ENCODE measurements at regions not wholly inside any gene's neighbourhood (a gene's known extent, or its start where the extent isn't known, plus 50 kb on each side); places are given as distances from the start of the nearest gene placed in this dataset.

DNA sequence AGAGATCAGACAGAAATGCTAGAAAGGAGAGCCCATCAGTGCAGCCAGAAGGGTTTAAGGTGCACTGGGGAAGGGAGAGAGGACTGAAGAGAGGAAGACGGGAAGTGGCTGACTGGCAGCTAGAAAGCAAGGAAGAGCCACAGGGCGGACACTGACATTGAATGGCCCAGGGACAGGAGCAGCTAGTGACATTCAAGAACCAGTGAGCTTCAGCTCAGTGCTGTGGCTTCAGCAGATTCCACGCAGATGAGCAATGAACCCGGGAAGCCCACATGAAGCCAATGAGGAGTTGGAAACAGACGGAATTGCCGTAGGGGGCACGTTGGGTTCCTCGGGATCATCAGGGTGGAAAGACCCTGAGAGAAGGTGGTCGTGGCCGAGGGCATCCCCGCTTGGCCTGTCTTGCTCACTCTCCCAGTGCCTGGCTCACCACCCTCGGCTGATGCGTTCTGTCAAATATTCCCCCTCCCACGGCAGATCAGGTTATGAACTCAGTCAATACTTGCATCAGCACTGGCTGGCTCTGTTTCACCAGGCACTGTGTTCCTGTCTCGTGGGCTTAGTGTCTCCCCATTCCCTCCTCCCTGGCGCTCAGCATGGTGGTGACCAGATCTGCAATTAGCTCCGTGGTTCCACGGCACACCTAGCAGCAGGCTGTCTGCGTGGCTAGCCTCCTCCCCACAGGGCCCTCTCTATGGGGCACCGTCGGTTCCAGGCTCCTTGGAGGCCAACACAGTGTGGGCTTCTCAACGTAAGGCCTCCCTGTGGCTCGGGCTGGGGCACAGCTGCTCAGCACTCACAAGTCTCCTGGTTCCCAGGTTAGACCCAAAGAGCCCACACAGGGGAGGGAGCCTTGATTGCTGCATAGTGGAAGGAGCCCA, 145.5 kb downstream of the TRIM29 start:
- Histone ChIP-seq H3K4me3 (ENCODE audit: low read depth, low read length) (no peak overlapping the region), H3K9me3 (no peaks in the 10 kb centered on the region), H3K36me3 (ENCODE audit: control insufficient read depth, insufficient read depth, low read length) (no peaks in the 10 kb centered on the region), H3K27me3 (replicated peaks; ENCODE audit: control insufficient read depth, insufficient read depth, low read length) (no peaks in the 10 kb centered on the region), H3K4me1 (0 out of 2 replicates have a peak, but pooled peaks cover 8% of the 10 kb centered on the region)
- ChIA-PET POLR2A (no interaction called here), CTCF (interaction anchor here (1.1 to 1.6 kb wide), 4 partner anchors 13 to 271 kb away, joined by 3 to 8 read pairs (median 4); no protein-coding TSS in a partner anchor)
- Mint-ChIP-seq H3K36me3 (ENCODE audit: insufficient read depth, unreplicated experiment) (no peaks in the 10 kb centered on the region), H3K27ac (ENCODE audit: unreplicated experiment) (no peak overlapping the region), H3K27me3 (ENCODE audit: insufficient read depth, unreplicated experiment) (no peaks in the 10 kb centered on the region), H3K9me3 (ENCODE audit: unreplicated experiment) (no peaks in the 10 kb centered on the region), H3K4me3 (ENCODE audit: unreplicated experiment) (no peak overlapping the region), H3K4me1 (ENCODE audit: low read depth, unreplicated experiment) (no peaks in the 10 kb centered on the region)
- TF ChIP-seq, protein P1, sequence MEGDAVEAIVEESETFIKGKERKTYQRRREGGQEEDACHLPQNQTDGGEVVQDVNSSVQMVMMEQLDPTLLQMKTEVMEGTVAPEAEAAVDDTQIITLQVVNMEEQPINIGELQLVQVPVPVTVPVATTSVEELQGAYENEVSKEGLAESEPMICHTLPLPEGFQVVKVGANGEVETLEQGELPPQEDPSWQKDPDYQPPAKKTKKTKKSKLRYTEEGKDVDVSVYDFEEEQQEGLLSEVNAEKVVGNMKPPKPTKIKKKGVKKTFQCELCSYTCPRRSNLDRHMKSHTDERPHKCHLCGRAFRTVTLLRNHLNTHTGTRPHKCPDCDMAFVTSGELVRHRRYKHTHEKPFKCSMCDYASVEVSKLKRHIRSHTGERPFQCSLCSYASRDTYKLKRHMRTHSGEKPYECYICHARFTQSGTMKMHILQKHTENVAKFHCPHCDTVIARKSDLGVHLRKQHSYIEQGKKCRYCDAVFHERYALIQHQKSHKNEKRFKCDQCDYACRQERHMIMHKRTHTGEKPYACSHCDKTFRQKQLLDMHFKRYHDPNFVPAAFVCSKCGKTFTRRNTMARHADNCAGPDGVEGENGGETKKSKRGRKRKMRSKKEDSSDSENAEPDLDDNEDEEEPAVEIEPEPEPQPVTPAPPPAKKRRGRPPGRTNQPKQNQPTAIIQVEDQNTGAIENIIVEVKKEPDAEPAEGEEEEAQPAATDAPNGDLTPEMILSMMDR (IDR thresholded peaks at IDR 0.05; ENCODE audit: insufficient read depth in 1 of 2, low read depth in 1 of 2, low read length in 1 of 2, severe bottlenecking in 1 of 2, unreplicated experiment in 1 of 2) = no peak
- DNase-seq = no peak
- intact Hi-C loops (cut with micrococcal nuclease; ENCODE audit: unreplicated experiment) = loop anchor here (1.0 to 10.0 kb wide), 5 partner anchors 128 to 326 kb away; no protein-coding TSS in a partner anchor
- BruUV-seq (replicated peaks) = no TSS peak

GRCh38 chr11:119991669-119992068, 146.2 kb downstream of the TRIM29 start:
- intact Hi-C loops (cut with micrococcal nuclease; ENCODE audit: unreplicated experiment) = loop anchor here (10.0 kb wide), 2 partner anchors 207 to 257 kb away; no protein-coding TSS in a partner anchor
- no peaks in the 10 kb centered on the region for H3K9me3 Mint-ChIP-seq (ENCODE audit: unreplicated experiment)
- Histone ChIP-seq H3K9me3 (no peaks in the 10 kb centered on the region), H3K27me3 (replicated peaks; ENCODE audit: control insufficient read depth, insufficient read depth, low read length) (no peaks in the 10 kb centered on the region), H3K36me3 (ENCODE audit: control insufficient read depth, insufficient read depth, low read length) (no peaks in the 10 kb centered on the region), H3K4me3 (ENCODE audit: low read depth, low read length) (no peak overlapping the region), H3K4me1 (0 out of 2 replicates have a peak, but pooled peaks cover 8% of the 10 kb centered on the region)
- ChIA-PET POLR2A (no interaction called here), CTCF (interaction anchor here (1.2 to 1.3 kb wide), 2 partner anchors 13 to 85 kb away, joined by 3 to 5 read pairs; no protein-coding TSS in a partner anchor)
- H3K36me3 Mint-ChIP-seq (ENCODE audit: insufficient read depth, unreplicated experiment) = no peaks in the 10 kb centered on the region
- H3K27me3 Mint-ChIP-seq (ENCODE audit: insufficient read depth, unreplicated experiment) = no peaks in the 10 kb centered on the region
- no peaks in the 10 kb centered on the region for H3K4me1 Mint-ChIP-seq (ENCODE audit: low read depth, unreplicated experiment)
- H3K27ac Mint-ChIP-seq (ENCODE audit: unreplicated experiment) = no peak overlapping the region
- H3K4me3 Mint-ChIP-seq (ENCODE audit: unreplicated experiment) = no peak overlapping the region
- TF ChIP-seq, protein P1 (IDR thresholded peaks at IDR 0.05; ENCODE audit: insufficient read depth in 1 of 2, low read depth in 1 of 2, low read length in 1 of 2, severe bottlenecking in 1 of 2, unreplicated experiment in 1 of 2) = no peak
- DNase-seq = no peak
- no TSS peak for BruUV-seq (replicated peaks)

DNA sequence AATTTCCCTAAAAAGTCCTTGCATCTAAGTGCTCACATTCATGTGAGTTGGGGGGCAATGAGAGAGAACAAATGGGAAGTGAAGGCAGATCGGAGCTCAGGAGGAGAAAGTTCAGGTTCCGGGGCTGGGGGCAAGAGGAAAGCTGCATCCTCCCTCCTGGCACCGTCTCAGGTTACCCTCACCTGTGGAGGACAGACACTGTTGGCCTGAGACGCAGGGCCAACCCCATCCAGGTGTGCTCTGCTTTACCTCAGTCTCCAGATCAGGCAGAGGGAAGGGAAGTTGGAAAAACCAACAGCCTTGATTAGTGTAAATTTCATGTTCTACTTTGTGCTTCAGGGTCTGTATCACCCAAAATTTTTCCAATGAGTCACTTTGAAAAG, 146.9 kb downstream of the TRIM29 start:
- POLR2A ChIA-PET = no interaction called here
- Mint-ChIP-seq H3K4me1 (ENCODE audit: low read depth, unreplicated experiment) (no peaks in the 10 kb centered on the region), H3K36me3 (ENCODE audit: insufficient read depth, unreplicated experiment) (no peaks in the 10 kb centered on the region), H3K27me3 (ENCODE audit: insufficient read depth, unreplicated experiment) (no peaks in the 10 kb centered on the region), H3K9me3 (ENCODE audit: unreplicated experiment) (no peaks in the 10 kb centered on the region), H3K4me3 (ENCODE audit: unreplicated experiment) (no peak overlapping the region), H3K27ac (ENCODE audit: unreplicated experiment) (no peak overlapping the region)
- TF ChIP-seq, protein P1 (IDR thresholded peaks at IDR 0.05; ENCODE audit: insufficient read depth in 1 of 2, low read depth in 1 of 2, low read length in 1 of 2, severe bottlenecking in 1 of 2, unreplicated experiment in 1 of 2) = no peak
- intact Hi-C loops (cut with micrococcal nuclease; ENCODE audit: unreplicated experiment) = loop anchor here (10.0 kb wide), 2 partner anchors 206 to 256 kb away; no protein-coding TSS in a partner anchor
- H3K9me3 ChIP-seq = no peaks in the 10 kb centered on the region
- H3K4me3 ChIP-seq (ENCODE audit: low read depth, low read length) = no peak overlapping the region
- CTCF ChIA-PET = interaction anchor here (1.2 kb wide), 1 partner anchor 12 kb away, joined by 3 read pairs; no protein-coding TSS in a partner anchor
- H3K27me3 ChIP-seq (replicated peaks; ENCODE audit: control insufficient read depth, insufficient read depth, low read length) = no peaks in the 10 kb centered on the region
- 0 out of 2 replicates have a peak, but pooled peaks cover 8% of the 10 kb centered on the region for H3K4me1 ChIP-seq
- DNase-seq = no peak
- H3K36me3 ChIP-seq (ENCODE audit: control insufficient read depth, insufficient read depth, low read length) = no peaks in the 10 kb centered on the region
- no TSS peak for BruUV-seq (replicated peaks)

Data from Caco-2 (cell line).